ENCODE measurements at regions not wholly inside any gene's neighbourhood (a gene's known extent, or its start where the extent isn't known, plus 50 kb on each side); places are given as distances from the start of the nearest gene placed in this dataset.
"Not testable (repeated sequence)": the region's sequence is repeated elsewhere in the genome, so short reads cannot be mapped to it uniquely, and the experiment has no call there.

- POLR2A ChIA-PET, result no interaction called here
- CTCF ChIA-PET, result no interaction called here
Measured at GRCh38 chr3:139263798-139264197, 80.0 kb upstream of the MRPS22 start.

- POLR2A ChIA-PET, result no interaction called here
- CTCF ChIA-PET, result no interaction called here
Measured at GRCh38 chr3:139264375-139264774, 79.4 kb upstream of the MRPS22 start.

DNA sequence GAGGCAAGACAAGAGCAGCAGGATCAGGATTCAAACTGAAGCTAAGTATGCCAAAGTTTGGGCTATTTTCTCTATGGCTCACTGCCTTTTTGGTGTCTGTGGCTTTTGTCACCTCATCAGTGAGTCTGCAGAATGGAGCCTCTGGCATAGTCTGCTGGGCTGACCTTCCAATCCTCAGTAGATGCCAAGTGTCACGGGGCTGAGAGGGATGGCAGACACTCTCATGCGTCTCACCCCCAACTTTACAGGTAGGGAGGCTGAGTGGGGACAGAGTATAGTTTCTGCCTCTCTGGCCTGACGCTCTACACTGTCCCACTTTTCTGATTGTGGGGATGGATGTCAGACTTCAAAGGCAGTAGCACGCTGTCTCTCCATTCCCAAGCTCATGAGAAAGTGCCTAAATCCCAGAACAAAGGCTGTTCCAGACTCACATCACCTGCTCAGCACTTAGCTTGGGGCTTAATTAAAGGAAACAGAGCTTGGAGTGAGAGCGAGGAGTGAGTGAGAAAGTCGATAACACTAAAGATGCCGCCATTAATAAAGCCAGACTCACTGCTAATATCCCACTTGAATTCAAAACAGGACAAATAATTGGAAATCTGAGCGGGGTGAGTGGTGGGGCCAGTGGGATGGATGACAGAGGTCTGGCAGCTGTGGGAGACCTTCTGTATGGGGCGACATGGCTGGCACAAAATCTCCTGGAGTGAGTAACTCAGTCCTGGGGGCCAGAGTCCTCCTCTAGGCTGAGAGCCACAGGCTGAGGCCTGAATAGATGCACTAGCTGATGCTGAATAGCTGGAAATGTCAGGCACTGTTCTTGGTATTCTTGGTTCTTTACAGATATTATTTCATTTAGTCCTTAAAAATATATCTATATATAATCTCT, 78.4 kb upstream of the MRPS22 start:
- ChIA-PET POLR2A (no interaction called here), CTCF (no interaction called here)

GRCh38 chr3:139267300-139268246, 76.2 kb upstream of the MRPS22 start:
- POLR2A ChIA-PET, result no interaction called here
- CTCF ChIA-PET, result no interaction called here

DNA sequence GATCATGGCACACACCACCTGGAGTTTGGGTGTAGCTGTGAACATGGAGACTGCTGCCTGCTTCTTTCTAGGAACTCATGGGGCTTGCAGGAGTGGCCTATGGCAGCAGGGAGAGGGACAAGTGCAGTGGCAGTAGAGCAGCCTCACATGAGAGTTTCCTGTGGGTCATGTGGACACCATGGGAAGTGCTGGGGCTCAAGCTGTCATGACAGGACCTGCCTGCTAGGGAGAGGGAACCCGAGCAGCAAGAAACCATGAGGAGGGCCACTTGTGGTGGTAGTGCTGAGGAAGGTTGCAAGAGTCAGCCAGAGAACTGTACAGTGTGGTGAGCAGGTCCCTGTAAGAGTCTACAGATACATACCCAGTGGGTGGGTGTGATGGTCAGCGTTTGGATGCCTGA, 73.8 kb upstream of the MRPS22 start:
- ChIA-PET POLR2A (no interaction called here), CTCF (no interaction called here)

GRCh38 chr3:139270652-139271051, 73.2 kb upstream of the MRPS22 start:
- CTCF ChIA-PET, POLR2A ChIA-PET: not testable (repeated sequence)

DNA sequence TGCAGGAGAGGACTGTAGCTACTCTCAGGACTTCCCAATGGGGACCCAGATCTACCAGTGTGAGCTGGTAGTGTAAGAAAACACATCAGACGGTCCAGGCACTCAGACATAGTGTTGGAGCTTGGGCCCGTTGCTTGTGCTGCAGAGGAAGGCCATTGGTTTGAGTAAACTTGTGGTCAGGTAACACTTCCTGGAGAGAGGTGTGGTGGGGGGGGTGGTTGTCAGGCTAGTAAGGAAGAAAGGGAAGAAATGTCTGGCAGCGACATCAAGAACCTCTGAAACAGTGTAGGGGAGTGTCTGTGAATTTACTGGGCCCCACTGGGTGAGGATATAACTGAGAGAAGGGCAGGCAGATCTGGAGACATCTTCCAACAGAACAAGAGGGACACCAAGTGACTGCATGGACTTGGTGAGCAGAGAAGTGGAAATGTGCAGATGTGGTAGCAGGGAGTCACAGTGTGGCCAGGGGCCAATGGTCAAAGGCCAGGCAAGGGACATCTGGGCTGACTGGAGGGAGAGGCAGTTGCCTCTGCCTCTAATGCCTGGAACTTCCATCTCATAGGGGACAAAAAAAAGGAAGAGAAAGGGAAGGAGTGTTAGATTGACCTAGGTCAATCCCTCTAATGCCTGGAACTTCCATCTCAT, 63.7 kb upstream of the MRPS22 start:
- ChIA-PET CTCF (no interaction called here), POLR2A (no interaction called here)

GRCh38 chr3:139281096-139281495, 62.7 kb upstream of the MRPS22 start:
- CTCF ChIA-PET, result no interaction called here

DNA sequence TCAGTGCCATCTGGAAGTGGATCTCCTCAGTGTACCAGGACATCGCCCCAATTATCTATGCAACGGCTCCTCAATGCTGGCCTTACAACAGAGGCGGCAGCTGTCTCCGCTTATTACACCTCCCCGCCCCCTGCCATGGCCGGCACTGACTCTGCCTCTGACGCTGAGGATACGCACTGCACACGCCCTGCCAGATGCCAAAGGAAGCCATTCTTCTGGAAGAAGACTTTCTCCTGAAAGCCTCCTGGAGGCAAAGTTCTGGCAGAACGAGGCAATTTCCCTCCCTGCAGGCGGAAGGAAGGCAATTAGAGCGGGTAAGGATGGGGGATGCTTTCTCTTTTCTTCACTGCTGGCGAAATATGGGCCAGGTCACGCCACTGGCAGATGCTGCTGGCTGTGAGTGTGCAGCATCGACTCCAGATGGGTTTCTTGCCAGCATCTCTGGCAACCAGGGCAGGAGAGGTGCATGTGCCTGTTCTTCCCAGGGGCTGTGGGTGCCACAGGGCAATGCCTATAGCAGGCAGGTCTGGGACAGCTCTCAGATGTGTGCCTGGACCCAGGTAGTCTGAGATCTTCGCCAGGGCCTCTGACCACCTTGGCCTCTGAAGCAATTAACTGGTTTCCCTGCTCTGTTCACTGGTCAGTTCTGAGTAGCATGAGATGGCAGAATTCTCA, 62.2 kb upstream of the MRPS22 start:
- ChIA-PET POLR2A (no interaction called here), CTCF (no interaction called here)

More at GRCh38 chr3:139281096-139281495, 62.7 kb upstream of the MRPS22 start:
- POLR2A ChIA-PET, result no interaction called here

DNA sequence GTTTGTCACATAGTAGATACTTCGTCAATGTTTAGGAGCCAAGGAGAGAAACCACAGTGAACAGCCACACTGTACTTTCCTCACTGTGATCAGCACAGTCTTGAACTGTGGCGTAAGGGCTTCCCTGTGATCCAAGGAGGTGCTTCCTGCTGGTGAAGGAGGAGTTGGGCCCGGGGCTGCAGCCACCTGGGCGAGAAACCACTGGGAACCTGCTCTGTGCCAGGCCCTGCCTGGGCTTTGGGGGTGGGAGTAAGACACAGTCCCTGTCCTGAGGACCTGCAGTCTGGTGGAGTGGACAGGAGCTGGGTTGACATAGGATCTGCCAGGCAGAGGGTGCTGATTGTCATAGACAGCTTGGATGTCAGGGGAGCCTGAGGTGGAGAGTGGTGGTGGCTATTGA, 60.5 kb upstream of the MRPS22 start:
- CTCF ChIA-PET, result no interaction called here
- POLR2A ChIA-PET, result no interaction called here

GRCh38 chr3:139284221-139284620, 59.6 kb upstream of the MRPS22 start:
- ChIA-PET CTCF (no interaction called here), POLR2A (no interaction called here)

DNA sequence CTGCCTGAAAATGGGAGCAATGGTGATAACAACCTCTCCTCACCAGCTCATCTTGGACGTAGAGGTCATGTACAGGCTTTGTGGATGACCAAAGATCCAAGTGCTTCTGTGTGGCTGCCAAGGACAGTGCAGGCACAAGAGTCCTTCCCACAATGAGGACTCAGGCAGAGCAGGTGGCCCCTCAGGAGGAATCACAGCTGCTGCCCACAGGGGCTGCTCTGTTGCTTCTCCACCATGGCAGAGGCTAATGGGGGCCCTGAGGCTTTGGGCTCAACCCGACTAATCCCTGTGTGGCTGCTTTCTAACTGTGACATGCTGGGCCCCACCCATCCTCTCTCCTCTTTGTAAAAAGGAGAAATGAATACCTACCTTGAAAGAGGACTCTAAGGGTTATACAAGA, 58.1 kb upstream of the MRPS22 start:
- ChIA-PET POLR2A (no interaction called here), CTCF (no interaction called here)

DNA sequence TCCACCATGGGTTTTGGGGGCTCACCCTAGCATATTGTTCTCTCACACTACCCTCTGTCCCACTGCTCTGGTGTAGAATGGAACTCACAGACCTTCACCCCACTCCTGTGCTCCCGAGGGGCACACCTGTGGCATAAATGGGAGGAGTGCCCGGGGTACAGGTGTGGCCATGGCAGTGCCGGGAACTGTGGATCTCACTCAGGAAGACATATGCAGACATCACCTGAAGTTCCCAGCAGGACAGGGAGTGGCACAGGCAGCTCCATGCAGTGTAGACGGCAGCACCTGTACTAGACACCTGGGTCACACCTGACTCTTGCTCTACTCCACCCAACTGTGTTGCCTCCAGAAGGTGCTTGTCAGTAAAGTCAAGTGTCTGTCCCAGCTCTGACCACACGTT, 57.6 kb upstream of the MRPS22 start:
- POLR2A ChIA-PET, result no interaction called here
- CTCF ChIA-PET, result no interaction called here

DNA sequence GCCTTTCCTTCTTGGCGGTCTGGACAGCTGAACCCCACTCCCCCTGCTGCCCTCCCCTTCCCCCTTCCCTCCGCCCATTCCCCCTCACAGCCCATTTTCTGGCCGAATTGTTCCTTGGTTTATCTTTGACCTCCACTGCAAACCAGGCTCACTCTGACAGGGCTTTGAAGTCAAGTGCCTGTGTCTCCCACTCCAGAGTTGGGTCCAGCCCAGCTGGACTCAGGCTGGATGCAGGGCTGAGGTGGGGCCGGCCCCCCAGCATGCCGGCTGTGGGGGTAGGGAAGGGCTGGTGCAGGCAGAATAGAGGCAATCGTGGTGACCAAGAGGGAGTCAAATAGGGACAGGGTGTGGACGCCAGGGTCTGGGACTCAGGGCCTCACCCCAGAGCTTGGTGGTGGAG, 57.0 kb upstream of the MRPS22 start:
- ChIA-PET POLR2A (no interaction called here), CTCF (no interaction called here)

DNA sequence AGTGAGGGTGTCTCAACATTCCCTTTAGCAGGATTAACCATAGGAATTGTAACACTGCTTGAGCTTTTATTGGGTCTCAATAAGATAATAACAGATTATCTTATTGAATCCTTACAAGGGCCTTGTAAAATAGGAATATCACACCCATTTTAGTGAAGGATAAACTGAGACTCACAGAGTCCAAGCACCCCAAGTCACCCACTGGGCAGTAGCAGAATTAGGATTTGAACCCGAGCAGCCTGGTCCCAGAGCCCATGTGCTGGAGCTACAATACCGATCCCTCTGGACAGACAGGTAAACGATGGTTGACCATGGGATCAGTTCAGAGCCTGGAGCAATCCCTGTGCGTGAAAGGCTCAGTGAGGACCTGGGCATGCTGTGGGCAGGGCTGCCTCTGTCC, 56.3 kb upstream of the MRPS22 start:
- CTCF ChIA-PET, result no interaction called here

GRCh38 chr3:139288266-139288821, 55.5 kb upstream of the MRPS22 start:
- POLR2A ChIA-PET, result interaction anchor here (0.6 kb wide), 1 partner anchor 85 kb away, joined by 3 read pairs; no protein-coding TSS in a partner anchor
- CTCF ChIA-PET, result no interaction called here

More for the DNA sequence above, 56.3 kb upstream of the MRPS22 start:
- POLR2A ChIA-PET, result no interaction called here

DNA sequence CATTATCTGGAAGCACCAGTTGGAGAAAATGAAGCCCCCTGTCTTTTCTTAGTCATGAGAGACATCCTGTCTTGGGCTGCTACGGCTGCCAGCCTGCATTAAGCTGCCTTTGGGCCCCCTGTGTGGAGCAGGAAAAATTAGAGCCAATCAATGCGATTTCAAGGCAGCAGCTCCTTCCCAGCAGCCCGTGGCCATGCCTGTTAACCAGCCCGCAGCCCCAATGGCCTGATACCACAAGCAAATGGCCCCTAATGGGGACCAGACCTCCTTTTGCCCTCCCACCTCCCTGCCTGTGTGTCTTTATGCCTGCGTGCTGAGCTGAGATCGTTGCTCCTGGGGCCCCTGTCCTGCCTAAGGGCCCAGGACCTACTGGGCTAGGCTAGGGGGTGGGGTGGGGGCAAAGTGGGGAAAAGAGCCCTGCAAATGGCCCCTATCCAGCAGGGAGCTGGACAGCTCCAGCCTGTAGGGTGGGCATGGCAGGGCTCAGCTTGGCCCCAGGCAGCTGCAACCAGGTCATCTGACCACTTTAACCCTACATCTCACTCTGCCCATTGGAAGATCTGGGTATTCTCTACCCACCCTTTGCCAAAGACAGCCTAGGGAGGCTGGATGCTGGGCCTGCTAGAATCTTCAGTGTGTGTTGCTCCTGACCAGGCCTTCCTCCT, 53.8 kb upstream of the MRPS22 start:
- ChIA-PET CTCF (no interaction called here), POLR2A (no interaction called here)

- ChIA-PET POLR2A (no interaction called here), CTCF (no interaction called here)
Measured at GRCh38 chr3:139291276-139292051, 52.4 kb upstream of the MRPS22 start.

GRCh38 chr3:139292192-139292591, 51.6 kb upstream of the MRPS22 start:
- ChIA-PET CTCF (no interaction called here), POLR2A (no interaction called here)
